H1 (cell line): ENCODE measurements at regions not wholly inside any gene's neighbourhood (a gene's known extent, or its start where the extent isn't known, plus 50 kb on each side); places are given as distances from the start of the nearest gene placed in this dataset.

Source experiments
- CTCF ChIA-PET: fragments of 300-600 bp; sonication (Branson Sonifier 250); formaldehyde crosslinking; loops from one replicate; lab custom pipeline; 2021; ENCODE audit not compliant: partially characterized antibody; lab: Charles Lee
- POLR2A ChIA-PET: fragments of 300-600 bp; sonication (Branson Sonifier 250); formaldehyde crosslinking; loops from one replicate; lab custom pipeline; 2021; ENCODE audit warnings: inconsistent platforms; ENCODE audit not compliant: partially characterized antibody; lab: Charles Lee
- DNase-seq, 2 experiments: peaks; one replicate each; pipeline versions ENCODE4 v3.0.0 to v3.0.0-alpha.2; 2010 to 2022; ENCODE audit warnings: low spot score in 2 of 2, low read depth in 1 of 2, mixed read lengths in 1 of 2
- FAIRE-seq: peaks from 2 replicates; lab custom pipeline; 2011; peaks lifted over from hg19 to GRCh38; lab: Jason Lieb, UNC
- H2AFZ ChIP-seq: 2 replicates; pipeline ENCODE4 v1.8.1; 2012; ENCODE audit warnings: low read length, inconsistent platforms
- H2AK5ac ChIP-seq: 2 replicates; pipeline ENCODE4 v1.6.1; 2013; ENCODE audit warnings: low read depth, low read length
- H2BK120ac ChIP-seq: replicated peaks from 2 replicates; pipeline ENCODE3; 2013; ENCODE audit warnings: low read depth, low read length, inconsistent platforms
- H2BK12ac ChIP-seq: 2 replicates; pipeline ENCODE4 v1.6.1; 2013; ENCODE audit warnings: low read depth, low read length
- H2BK15ac ChIP-seq: 2 replicates; pipeline ENCODE4 v1.6.1; 2013; ENCODE audit warnings: low read length
- H2BK20ac ChIP-seq: 2 replicates; pipeline ENCODE4 v1.6.1; 2013; ENCODE audit warnings: low read length
- H2BK5ac ChIP-seq: 2 replicates; pipeline ENCODE4 v1.6.1; 2013; ENCODE audit warnings: low read depth, low read length
- H3K14ac ChIP-seq: 2 replicates; pipeline ENCODE4 v1.6.1; 2013; ENCODE audit warnings: inconsistent platforms; ENCODE audit not compliant: insufficient read length
- H3K18ac ChIP-seq: 2 replicates; pipeline ENCODE4 v1.6.1; 2013; ENCODE audit warnings: low read length; ENCODE audit errors: extremely low read depth
- H3K23ac ChIP-seq: 2 replicates; pipeline ENCODE4 v1.6.1; 2013; ENCODE audit warnings: inconsistent platforms; ENCODE audit not compliant: insufficient read length
- H3K23me2 ChIP-seq: 2 replicates; pipeline ENCODE4 v1.6.1; 2013; ENCODE audit warnings: low read depth, low read length
- H3K27ac ChIP-seq: 2 replicates; pipeline ENCODE4 v1.6.1; 2011; ENCODE audit warnings: low read depth, low read length, inconsistent platforms
- H3K27me3 ChIP-seq, 4 experiments: replicated peaks in 1 of 4; 1 replicate in 1 of 4; 2 replicates in 3 of 4; pipeline versions ENCODE4 v1.6.1 to v1.8.1; 2011 to 2013; ENCODE audit warnings: low read length in 3 of 4, mild to moderate bottlenecking in 3 of 4, inconsistent platforms in 2 of 4, mixed read lengths in 2 of 4, moderate library complexity in 1 of 4; ENCODE audit not compliant: control insufficient read depth in 3 of 4, insufficient read depth in 3 of 4; ENCODE audit errors: extremely low read depth in 1 of 4
- H3K36me3 ChIP-seq, 4 experiments: 2 replicates each; pipeline versions ENCODE4 v1.6.1 to v1.8.1; 2011 to 2013; ENCODE audit warnings: mild to moderate bottlenecking in 4 of 4, low read length in 3 of 4, moderate library complexity in 2 of 4, control low read depth in 1 of 4, inconsistent platforms in 1 of 4; ENCODE audit not compliant: insufficient read depth in 4 of 4, control insufficient read depth in 2 of 4
- H3K4ac ChIP-seq: replicated peaks from 2 replicates; pipeline ENCODE3; 2013; ENCODE audit warnings: low read length, low read depth, mixed read lengths, inconsistent platforms; ENCODE audit not compliant: insufficient read length
- H3K4me1 ChIP-seq, 4 experiments: replicated peaks in 1 of 4; 1 replicate in 1 of 4; 2 replicates in 3 of 4; pipeline versions ENCODE4 v1.6.1 to v1.8.1; 2011 to 2013; ENCODE audit warnings: low read length in 3 of 4, inconsistent platforms in 2 of 4, mixed read lengths in 1 of 4; ENCODE audit not compliant: insufficient read depth in 4 of 4, control insufficient read depth in 3 of 4
- H3K4me2 ChIP-seq, 2 experiments: 2 replicates each; pipeline versions ENCODE4 v1.6.1 to v1.8.1; 2011 to 2013; ENCODE audit warnings: low read depth in 2 of 2, low read length in 2 of 2, control low read depth in 1 of 2, inconsistent platforms in 1 of 2, mild to moderate bottlenecking in 1 of 2; ENCODE audit not compliant: insufficient read depth in 1 of 2
- H3K4me3 ChIP-seq, 4 experiments: fragments of 200-600, 300-600 bp in 1 of 4; sonication (generic), shearing (Covaris generic), sonication (Bioruptor Twin) in 1 of 4; 2 replicates each; pipeline versions ENCODE4 v1.5.1 to v1.8.1; 2011 to 2016; ENCODE audit warnings: low read length in 4 of 4, low read depth in 3 of 4, control low read depth in 2 of 4, inconsistent platforms in 2 of 4, mild to moderate bottlenecking in 2 of 4, mixed read lengths in 1 of 4, moderate library complexity in 1 of 4; ENCODE audit not compliant: insufficient read depth in 2 of 4; ENCODE audit errors: extremely low read depth in 1 of 4
- H3K56ac ChIP-seq: replicated peaks from 2 replicates; pipeline ENCODE3; 2013; ENCODE audit warnings: low read depth, mild to moderate bottlenecking, mixed read lengths, low read length, inconsistent platforms; ENCODE audit not compliant: insufficient read length
- H3K79me1 ChIP-seq: 2 replicates; pipeline ENCODE4 v1.6.1; 2013; ENCODE audit warnings: low read depth, low read length, control low read depth
- H3K79me2 ChIP-seq, 2 experiments: 2 replicates each; pipeline versions ENCODE4 v1.6.1 to v1.8.1; 2012 to 2013; ENCODE audit warnings: low read length in 2 of 2, mild to moderate bottlenecking in 2 of 2, inconsistent platforms in 1 of 2; ENCODE audit not compliant: insufficient read depth in 2 of 2, control insufficient read depth in 1 of 2
- H3K9ac ChIP-seq, 4 experiments: replicated peaks in 1 of 4; 1 replicate in 1 of 4; 2 replicates in 3 of 4; pipeline versions ENCODE4 v1.6.1 to v1.8.1; 2011 to 2013; ENCODE audit warnings: low read depth in 3 of 4, low read length in 3 of 4, control low read depth in 2 of 4, mild to moderate bottlenecking in 2 of 4, moderate library complexity in 2 of 4, inconsistent platforms in 1 of 4; ENCODE audit errors: extremely low read depth in 1 of 4
- H3K9me3 ChIP-seq, 2 experiments: 2 replicates each; pipeline versions ENCODE4 v1.6.1 to v1.8.1; 2012 to 2013; ENCODE audit warnings: mild to moderate bottlenecking in 2 of 2, moderate library complexity in 2 of 2, control low read depth in 1 of 2, inconsistent platforms in 1 of 2, low read depth in 1 of 2, low read length in 1 of 2, mixed read lengths in 1 of 2; ENCODE audit not compliant: insufficient read depth in 2 of 2
- H4K20me1 ChIP-seq, 2 experiments: replicated peaks in 1 of 2; 2 replicates each; pipeline versions ENCODE3 to v1.8.1; 2011 to 2013; ENCODE audit warnings: inconsistent platforms in 2 of 2, low read length in 2 of 2, mild to moderate bottlenecking in 1 of 2; ENCODE audit not compliant: insufficient read depth in 2 of 2, control insufficient read depth in 1 of 2
- H4K5ac ChIP-seq: 2 replicates; pipeline ENCODE4 v1.6.1; 2013; ENCODE audit warnings: low read length, low read depth, mixed read lengths, inconsistent platforms; ENCODE audit not compliant: insufficient read length
- H4K8ac ChIP-seq: 2 replicates; pipeline ENCODE4 v1.8.0; 2013; ENCODE audit warnings: mild to moderate bottlenecking, moderate library complexity, low read length, inconsistent platforms; ENCODE audit not compliant: insufficient read depth; ENCODE audit errors: extremely low read depth
- H4K91ac ChIP-seq: replicated peaks from 2 replicates; pipeline ENCODE3; 2013; ENCODE audit warnings: low read length, mixed read lengths, inconsistent platforms; ENCODE audit not compliant: insufficient read length
- JUND ChIP-seq: IDR thresholded peaks from 2 replicates; pipeline ENCODE4 v1.6.1; 2011; ENCODE audit warnings: mild to moderate bottlenecking, improper control_type of control experiment, low read length
- RBBP5 ChIP-seq: IDR thresholded peaks from 2 replicates; pipeline ENCODE4 v1.7.1; 2012; ENCODE audit warnings: low read depth, mild to moderate bottlenecking, inconsistent platforms, low read length, moderate library complexity, borderline replicate concordance
- SRF ChIP-seq: IDR thresholded peaks from 2 replicates; pipeline ENCODE4 v1.6.1; 2011; ENCODE audit warnings: mild to moderate bottlenecking, low read depth, low read length, moderate library complexity
- WGBS, 2 experiments: shearing (Covaris generic) in 1 of 2; methylation state at CpG; one replicate each; pipeline versions ENCODE4 v1.1.6 to v1.1.7; 2013 to 2015; ENCODE audit warnings: low lambda C conversion rate in 2 of 2, mixed read lengths in 2 of 2, inconsistent platforms in 1 of 2, low coverage in 1 of 2, missing lambda C conversion rate in 1 of 2; ENCODE audit not compliant: insufficient replicate concordance in 2 of 2, insufficient coverage in 1 of 2, insufficient read length in 1 of 2; ENCODE audit errors: extremely low coverage in 1 of 2, missing lambda C conversion rate in 1 of 2; 5-methylcytosine and 5-hydroxymethylcytosine counted together
- TF ChIP-seq, protein P1 (sequence below), 3 experiments: IDR thresholded peaks; 1 replicate in 2 of 3; 2 replicates in 1 of 3; pipeline versions ENCODE4 v1.5.1 to v1.6.1; 2011; ENCODE audit warnings: low read length in 3 of 3, mild to moderate bottlenecking in 3 of 3, inconsistent platforms in 2 of 3, low read depth in 1 of 3, moderate library complexity in 1 of 3; ENCODE audit not compliant: insufficient read depth in 1 of 3; ENCODE audit errors: control extremely low read depth in 1 of 3

DNA sequence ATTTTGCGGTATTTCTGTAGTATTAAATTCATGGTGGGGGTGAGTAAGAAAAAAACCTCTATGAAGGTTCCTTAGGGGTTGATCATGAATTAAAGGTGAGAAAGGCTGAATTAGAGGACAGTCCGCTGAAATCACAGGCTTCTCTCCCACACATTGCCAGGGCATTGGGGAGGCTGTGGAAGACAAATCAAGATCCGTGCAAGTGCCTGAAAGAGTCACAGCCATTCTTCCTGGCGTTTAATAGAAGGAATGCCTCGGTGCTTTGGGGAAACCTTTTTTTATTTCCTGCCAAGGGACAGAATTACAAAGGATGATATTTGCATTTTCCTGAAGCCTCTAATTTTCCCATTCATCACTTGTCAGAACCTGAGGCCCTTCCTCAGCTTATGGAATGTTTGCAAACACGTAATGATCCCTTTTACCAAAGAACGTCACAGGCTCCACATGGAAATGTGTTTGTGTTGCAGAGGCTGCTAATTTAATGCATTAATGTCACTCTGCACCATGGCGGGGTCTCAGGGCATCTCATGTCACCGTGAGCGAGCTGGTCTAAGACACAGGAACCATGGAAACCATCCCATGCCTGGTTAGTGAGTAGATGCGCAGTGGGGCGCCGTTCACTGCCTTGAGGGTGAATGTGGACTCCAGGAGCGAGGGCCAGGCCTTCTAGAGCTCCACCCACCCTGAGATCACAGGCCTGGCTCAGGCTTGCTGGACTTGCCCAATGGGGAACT is 185.9 kb upstream of the SULF2 start:
- Histone ChIP-seq H3K4ac (no peak overlapping the region), H4K20me1 (no peaks in the 10 kb centered on the region), H2AFZ (no peak overlapping the region), H3K23ac (no peak overlapping the region), H3K4me1 (peaks cover 7 to 18% (median 11%) of the 10 kb centered on the region in 4 experiments), H3K9ac (no peak overlapping the region), H3K9me3 (no peaks in the 10 kb centered on the region), H4K91ac (no peak overlapping the region), H3K23me2 (no peaks in the 10 kb centered on the region; the same call in none of the 2 replicates), H2BK20ac (0 out of 2 replicates have a peak overlapping the region, but pooled peaks have one; percentile 86), H3K4me2 (no peak overlapping the region), H2BK120ac (no peak overlapping the region), H3K79me2 (no peaks in the 10 kb centered on the region), H3K56ac (no peak overlapping the region), H3K14ac (no peak overlapping the region), H2BK15ac (no peak overlapping the region), H3K27me3 (no peaks in the 10 kb centered on the region), H3K18ac (0 out of 2 replicates have a peak overlapping the region, but pooled peaks have one; percentile 53), H4K5ac (no peak overlapping the region), H2BK5ac (no peak overlapping the region; the same call in 1 of the 2 replicates), H3K27ac (no peak overlapping the region), H3K36me3 (no peaks in the 10 kb centered on the region), H3K79me1 (no peaks in the 10 kb centered on the region), H2AK5ac (no peak overlapping the region), H4K8ac (no peak overlapping the region; the same call in 1 of the 2 replicates), H3K4me3 (no peak overlapping the region), H2BK12ac (peak overlapping the region; percentile 63; the same call in 1 of the 2 replicates)
- DNase-seq (no peak), FAIRE-seq (no peak)
- TF ChIP-seq RBBP5 (no peak), SRF (no peak), JUND (no peak)
- TF ChIP-seq, protein P1, sequence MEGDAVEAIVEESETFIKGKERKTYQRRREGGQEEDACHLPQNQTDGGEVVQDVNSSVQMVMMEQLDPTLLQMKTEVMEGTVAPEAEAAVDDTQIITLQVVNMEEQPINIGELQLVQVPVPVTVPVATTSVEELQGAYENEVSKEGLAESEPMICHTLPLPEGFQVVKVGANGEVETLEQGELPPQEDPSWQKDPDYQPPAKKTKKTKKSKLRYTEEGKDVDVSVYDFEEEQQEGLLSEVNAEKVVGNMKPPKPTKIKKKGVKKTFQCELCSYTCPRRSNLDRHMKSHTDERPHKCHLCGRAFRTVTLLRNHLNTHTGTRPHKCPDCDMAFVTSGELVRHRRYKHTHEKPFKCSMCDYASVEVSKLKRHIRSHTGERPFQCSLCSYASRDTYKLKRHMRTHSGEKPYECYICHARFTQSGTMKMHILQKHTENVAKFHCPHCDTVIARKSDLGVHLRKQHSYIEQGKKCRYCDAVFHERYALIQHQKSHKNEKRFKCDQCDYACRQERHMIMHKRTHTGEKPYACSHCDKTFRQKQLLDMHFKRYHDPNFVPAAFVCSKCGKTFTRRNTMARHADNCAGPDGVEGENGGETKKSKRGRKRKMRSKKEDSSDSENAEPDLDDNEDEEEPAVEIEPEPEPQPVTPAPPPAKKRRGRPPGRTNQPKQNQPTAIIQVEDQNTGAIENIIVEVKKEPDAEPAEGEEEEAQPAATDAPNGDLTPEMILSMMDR (IDR thresholded peaks at IDR 0.05; ENCODE audit: control extremely low read depth in 1 of 3, insufficient read depth in 1 of 3, low read depth in 1 of 3, low read length in 3 of 3) = no peak
- POLR2A ChIA-PET = no interaction called here
- CTCF ChIA-PET = interaction anchor here (1.0 to 1.8 kb wide), 5 partner anchors 13 to 325 kb away, joined by 3 to 6 read pairs (median 4); no protein-coding TSS in a partner anchor
- WGBS, 2 experiments = 83% methylated on average over 14 of the region's 14 CpGs; no CpG with 5 or more reads in 1 of the 2 experiments
